Astrocyte of the cerebellum (primary cell): ENCODE measurements at regions not wholly inside any gene's neighbourhood (a gene's known extent, or its start where the extent isn't known, plus 50 kb on each side); places are given as distances from the start of the nearest gene placed in this dataset.

ENCODE experiments used
- DNase-seq: peaks from one replicate; pipeline ENCODE4 v3.0.0-alpha.2; 2011; ENCODE audit warnings: low read depth
- H3K4me3 ChIP-seq: 2 replicates; pipeline ENCODE4 v1.5.1; 2011; ENCODE audit warnings: mild to moderate bottlenecking, low read depth, low read length, moderate library complexity
- CTCF ChIP-seq: IDR thresholded peaks from 2 replicates; pipeline ENCODE4 v1.5.1; 2012; ENCODE audit warnings: low read length, low read depth, moderate library complexity, mild to moderate bottlenecking; ENCODE audit errors: missing control alignments
- in situ Hi-C: cut with HindIII; loops from 2 replicates; pipeline ENCODE4 v1.10.0; 2017; ENCODE audit warnings: low sequenced_read_pairs

GRCh38 chr16:77076839-77077238 is 114.2 kb upstream of the MON1B start:
- DNase-seq = no peak
- in situ Hi-C loops = no loop called here
- no peak overlapping the region for H3K4me3 ChIP-seq
- TF ChIP-seq CTCF = no peak

- no peak for DNase-seq
- in situ Hi-C loops = no loop called here
Measured at GRCh38 chr16:77077256-77077922, 113.6 kb upstream of the MON1B start.

GRCh38 chr16:77085981-77086380 is 105.0 kb upstream of the MON1B start:
- no peak for DNase-seq
- in situ Hi-C loops = no loop called here
- H3K4me3 ChIP-seq = no peak overlapping the region
- TF ChIP-seq CTCF = no peak

More at GRCh38 chr16:77077256-77077922, 113.6 kb upstream of the MON1B start:
- H3K4me3 ChIP-seq = no peak overlapping the region
- no peak for TF ChIP-seq CTCF

- no peak for DNase-seq
- H3K4me3 ChIP-seq = no peak overlapping the region
- TF ChIP-seq CTCF = no peak
- in situ Hi-C loops = no loop called here
Measured at GRCh38 chr16:77090062-77090461, 100.9 kb upstream of the MON1B start.

GRCh38 chr16:77093309-77093708 is 97.7 kb upstream of the MON1B start:
- in situ Hi-C loops = no loop called here
- H3K4me3 ChIP-seq = no peak overlapping the region
- no peak for DNase-seq
- TF ChIP-seq CTCF = no peak

GRCh38 chr16:77093999-77094398 is 97.0 kb upstream of the MON1B start:
- no peak for DNase-seq
- in situ Hi-C loops = no loop called here
- H3K4me3 ChIP-seq = no peak overlapping the region
- TF ChIP-seq CTCF = no peak
